Gastrocnemius medialis (tissue), 4 donors: ENCODE measurements at regions not wholly inside any gene's neighbourhood (a gene's known extent, or its start where the extent isn't known, plus 50 kb on each side); places are given as distances from the start of the nearest gene placed in this dataset.

ENCODE experiments used
- CTCF ChIP-seq, 5 experiments: fragments of 450-650 bp in 3 of 5; fragments of 200-600 bp in 2 of 5; sonication (generic) in 2 of 5; IDR thresholded peaks in 4 of 5; conservative IDR thresholded peaks in 1 of 5; 1 replicate in 4 of 5; 2 replicates in 1 of 5; pipeline ENCODE4 v1.5.1; 2016 to 2019; ENCODE audit warnings: antibody characterized with exemption in 5 of 5, mild to moderate bottlenecking in 3 of 5, moderate library complexity in 3 of 5
- POLR2A ChIP-seq, 2 donors: fragments of 450-650 bp; IDR thresholded peaks; one replicate each; pipeline ENCODE4 v1.6.1; 2017; ENCODE audit warnings: antibody characterized with exemption in 2 of 2, mild to moderate bottlenecking in 2 of 2, moderate library complexity in 2 of 2

DNA sequence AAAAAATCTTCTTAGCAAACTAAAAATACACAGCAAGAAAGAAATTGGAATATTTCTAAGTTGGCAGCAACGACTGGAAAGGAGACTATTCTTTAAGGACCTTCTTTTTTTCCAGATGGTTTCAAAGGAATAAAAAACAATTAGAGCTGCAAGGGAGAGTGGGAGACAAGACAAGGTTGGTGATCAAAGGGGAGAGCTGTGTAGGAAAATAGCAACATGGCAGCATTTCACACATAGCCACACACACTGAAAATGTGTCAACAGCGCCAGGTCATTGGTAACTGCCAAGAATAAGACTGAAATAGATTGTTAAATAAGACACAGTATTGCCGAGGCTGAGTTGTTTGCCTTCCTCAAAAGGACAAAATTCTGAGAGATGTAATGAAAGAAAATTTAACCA is 88.1 kb upstream of the TLE1 start:
- TF ChIP-seq CTCF (IDR thresholded peaks at IDR 0.05 in 4 of 5, conservative IDR thresholded peaks at IDR 0.05 in 1 of 5): no peak
- no peak for TF ChIP-seq POLR2A (IDR thresholded peaks at IDR 0.05)
